ENCODE measurements at regions not wholly inside any gene's neighbourhood (a gene's known extent, or its start where the extent isn't known, plus 50 kb on each side); places are given as distances from the start of the nearest gene placed in this dataset.
"Not testable (repeated sequence)": the region's sequence is repeated elsewhere in the genome, so short reads cannot be mapped to it uniquely, and the experiment has no call there.

- not testable (repeated sequence) for TF ChIP-seq YY1 (IDR thresholded peaks at IDR 0.05; ENCODE audit: low read depth, low read length); POLR2A (IDR thresholded peaks at IDR 0.05; ENCODE audit: control extremely low read depth in 1 of 2, low read depth in 2 of 2, low read length in 2 of 2); ATF3 (IDR thresholded peaks at IDR 0.05; ENCODE audit: insufficient read depth, low read depth, low read length); CTCF (IDR thresholded peaks at IDR 0.05; ENCODE audit: control extremely low read depth in 1 of 3, insufficient read depth in 1 of 3, low read depth in 1 of 3, low read length in 3 of 3); TEAD4 (IDR thresholded peaks at IDR 0.05; ENCODE audit: low read depth, low read length); EP300 (IDR thresholded peaks at IDR 0.05; ENCODE audit: borderline replicate concordance in 1 of 2, low read depth in 2 of 2, low read length in 2 of 2); POU5F1 (IDR thresholded peaks at IDR 0.05; ENCODE audit: low read depth, low read length)
These were observed 269.9 kb downstream of the ZNF37A start for GRCh38 chr10:38364073-38364472.
